Stomach (tissue), 4 donors: ENCODE measurements at regions not wholly inside any gene's neighbourhood (a gene's known extent, or its start where the extent isn't known, plus 50 kb on each side); places are given as distances from the start of the nearest gene placed in this dataset.

Experiments
- CTCF ChIP-seq, 7 experiments: fragments of 450-650 bp in 4 of 7; fragments of 200-600 bp in 3 of 7; sonication (generic) in 3 of 7; IDR thresholded peaks; one replicate each; pipeline ENCODE4 v1.5.1; 2016 to 2019; ENCODE audit warnings: antibody characterized with exemption in 7 of 7, control low read depth in 2 of 7, mild to moderate bottlenecking in 1 of 7
- EP300 ChIP-seq: sonication (generic); formaldehyde crosslinking; IDR thresholded peaks from one replicate; pipeline ENCODE4 v1.6.1; 2017; ENCODE audit warnings: antibody characterized with exemption
- POLR2A ChIP-seq, 4 donors: fragments of 450-650 bp; IDR thresholded peaks; one replicate each; pipeline ENCODE4 v1.6.1; 2016; ENCODE audit warnings: antibody characterized with exemption in 4 of 4, control low read depth in 2 of 4, mild to moderate bottlenecking in 1 of 4, moderate library complexity in 1 of 4
- POLR2AphosphoS5 ChIP-seq, 3 donors: sonication (generic); formaldehyde crosslinking; IDR thresholded peaks; one replicate each; pipeline ENCODE4 v1.6.1; 2016; ENCODE audit warnings: antibody characterized with exemption in 3 of 3

- no peak for TF ChIP-seq CTCF (IDR thresholded peaks at IDR 0.05)
- TF ChIP-seq POLR2A (IDR thresholded peaks at IDR 0.05), result no peak
- TF ChIP-seq POLR2AphosphoS5 (IDR thresholded peaks at IDR 0.05), result no peak
- TF ChIP-seq EP300, result no peak
These were observed 652.8 kb downstream of the KCNA4 start for GRCh38 chr11:29364006-29364405.
